Neural cell (in vitro differentiated cells): ENCODE measurements at regions not wholly inside any gene's neighbourhood (a gene's known extent, or its start where the extent isn't known, plus 50 kb on each side); places are given as distances from the start of the nearest gene placed in this dataset.

ENCODE experiments used
- H2AFZ ChIP-seq: fragments of 200-600, 300-800 bp; sonication (generic), shearing (Covaris generic); 2 replicates; pipeline ENCODE4 v1.6.0; 2014; ENCODE audit warnings: low read depth, mild to moderate bottlenecking, antibody characterized with exemption, low read length, moderate library complexity
- H3F3A ChIP-seq: fragments of 200-600 bp; shearing (Covaris generic); 2 replicates; pipeline ENCODE4 v1.6.1; 2016; ENCODE audit warnings: mild to moderate bottlenecking, moderate library complexity, mixed read lengths, antibody characterized with exemption, low read length; ENCODE audit not compliant: insufficient read depth, poor library complexity, severe bottlenecking
- H3K27ac ChIP-seq: fragments of 200-600, 300-800 bp; sonication (generic), shearing (Covaris generic); 2 replicates; pipeline ENCODE4 v1.5.1; 2014; ENCODE audit warnings: mild to moderate bottlenecking, low read length, moderate library complexity
- H3K27me3 ChIP-seq: fragments of 300-800, 200-600 bp; sonication (generic), shearing (Covaris generic); 2 replicates; pipeline ENCODE4 v1.6.0; 2014; ENCODE audit warnings: mild to moderate bottlenecking, low read depth, low read length, moderate library complexity; ENCODE audit not compliant: insufficient read depth
- H3K36me3 ChIP-seq: fragments of 300-800, 200-600 bp; sonication (generic), shearing (Covaris generic); 2 replicates; pipeline ENCODE4 v1.5.1; 2014; ENCODE audit warnings: mild to moderate bottlenecking, antibody characterized with exemption, low read length, moderate library complexity; ENCODE audit not compliant: insufficient read depth
- H3K4me2 ChIP-seq: fragments of 300-800, 200-600 bp; sonication (generic), shearing (Covaris generic); 2 replicates; pipeline ENCODE4 v1.6.0; 2014; ENCODE audit warnings: mild to moderate bottlenecking, low read length
- H3K4me3 ChIP-seq: fragments of 300-800, 200-600 bp; sonication (generic), shearing (Covaris generic); 2 replicates; pipeline ENCODE4 v1.5.1; 2014; ENCODE audit warnings: mild to moderate bottlenecking, low read length, moderate library complexity
- H3K79me2 ChIP-seq: fragments of 200-600 bp; shearing (Covaris generic); replicated peaks from 2 replicates; pipeline ENCODE4 v1.6.0; 2014; ENCODE audit warnings: mild to moderate bottlenecking, low read length, moderate library complexity; ENCODE audit not compliant: insufficient read depth
- H3K9ac ChIP-seq: fragments of 300-800, 200-600 bp; sonication (generic), shearing (Covaris generic); 2 replicates; pipeline ENCODE4 v1.6.1; 2016; ENCODE audit warnings: mild to moderate bottlenecking, low read length, mixed read lengths
- H3K9me2 ChIP-seq: fragments of 200-600 bp; shearing (Covaris generic); 2 replicates; pipeline ENCODE4 v1.6.1; 2016; ENCODE audit warnings: mild to moderate bottlenecking, low read length, mixed read lengths; ENCODE audit not compliant: insufficient read depth
- H3K9me3 ChIP-seq: fragments of 200-600, 300-800 bp; sonication (generic), shearing (Covaris generic); 2 replicates; pipeline ENCODE4 v1.6.1; 2016; ENCODE audit warnings: mild to moderate bottlenecking, mixed run types, low read length, moderate library complexity, mixed read lengths
- H4K20me1 ChIP-seq: fragments of 200-600 bp; shearing (Covaris generic); 2 replicates; pipeline ENCODE4 v1.6.1; 2016; ENCODE audit warnings: mild to moderate bottlenecking, mixed run types; ENCODE audit not compliant: insufficient read depth
- CTCF ChIP-seq: fragments of 450-650 bp; IDR thresholded peaks from 2 replicates; pipeline ENCODE4 v1.5.1; 2014; ENCODE audit warnings: antibody characterized with exemption, mild to moderate bottlenecking, moderate library complexity; ENCODE audit not compliant: poor library complexity, severe bottlenecking
- EP300 ChIP-seq: fragments of 450-650 bp; conservative IDR thresholded peaks from 2 replicates; pipeline ENCODE4 v1.6.1; 2014; ENCODE audit warnings: antibody characterized with exemption, mild to moderate bottlenecking, moderate library complexity; ENCODE audit not compliant: poor library complexity, severe bottlenecking
- EZH2 ChIP-seq: fragments of 200-600, 300-800 bp; shearing (Covaris generic), sonication (generic); IDR thresholded peaks from 2 replicates; pipeline ENCODE4 v1.6.1; 2014; ENCODE audit warnings: antibody characterized with exemption, low read length, borderline replicate concordance, mild to moderate bottlenecking; ENCODE audit not compliant: insufficient read depth, poor library complexity, severe bottlenecking
- MXI1 ChIP-seq: fragments of 450-650 bp; conservative IDR thresholded peaks from 2 replicates; pipeline ENCODE4 v1.6.1; 2014; ENCODE audit warnings: antibody characterized with exemption, mild to moderate bottlenecking; ENCODE audit not compliant: poor library complexity, severe bottlenecking
- POLR2AphosphoS5 ChIP-seq: IDR thresholded peaks from 2 replicates; pipeline ENCODE4 v1.6.1; 2012
- RAD21 ChIP-seq: fragments of 450-650 bp; conservative IDR thresholded peaks from 2 replicates; pipeline ENCODE4 v1.6.1; 2014; ENCODE audit warnings: antibody characterized with exemption, mild to moderate bottlenecking, moderate library complexity
- REST ChIP-seq: IDR thresholded peaks from 2 replicates; pipeline ENCODE4 v1.6.1; 2012; ENCODE audit warnings: borderline replicate concordance
- SMC3 ChIP-seq: fragments of 450-650 bp; conservative IDR thresholded peaks from 2 replicates; pipeline ENCODE4 v1.6.1; 2014; ENCODE audit warnings: antibody characterized with exemption, mild to moderate bottlenecking, moderate library complexity; ENCODE audit not compliant: poor library complexity
- TAF1 ChIP-seq: IDR thresholded peaks from 2 replicates; pipeline ENCODE4 v1.6.1; 2012; ENCODE audit warnings: low read depth

- Histone ChIP-seq H4K20me1 (no peaks in the 10 kb centered on the region), H3K27me3 (no peaks in the 10 kb centered on the region), H3K27ac (no peak overlapping the region), H3K4me3 (no peak overlapping the region), H3K36me3 (no peaks in the 10 kb centered on the region), H3K9ac (no peak overlapping the region), H3K9me3 (no peaks in the 10 kb centered on the region), H3K4me2 (no peak overlapping the region), H3K79me2 (no peaks in the 10 kb centered on the region), H2AFZ (no peak overlapping the region), H3K9me2 (no peaks in the 10 kb centered on the region), H3F3A (no peaks in the 10 kb centered on the region)
- TF ChIP-seq EZH2 (no peak), TAF1 (no peak), EP300 (no peak), REST (no peak), CTCF (no peak), MXI1 (no peak)
These were observed 256.1 kb upstream of the STS start for GRCh38 chrX:6891404-6891803.

- TF ChIP-seq TAF1 (no peak), SMC3 (no peak), MXI1 (no peak), EP300 (no peak), CTCF (no peak), EZH2 (no peak), POLR2AphosphoS5 (no peak), REST (no peak), RAD21 (no peak)
- Histone ChIP-seq H3F3A (no peaks in the 10 kb centered on the region), H3K36me3 (no peaks in the 10 kb centered on the region)
These were observed 256.8 kb upstream of the STS start for GRCh38 chrX:6890544-6891261.

More at GRCh38 chrX:6890544-6891261, 256.8 kb upstream of the STS start:
- H3K27ac ChIP-seq: no peak overlapping the region
- H2AFZ ChIP-seq: no peak overlapping the region
- no peak overlapping the region for H3K4me2 ChIP-seq
- H3K9me3 ChIP-seq: no peaks in the 10 kb centered on the region
- no peaks in the 10 kb centered on the region for H4K20me1 ChIP-seq
- H3K79me2 ChIP-seq: no peaks in the 10 kb centered on the region
- no peaks in the 10 kb centered on the region for H3K27me3 ChIP-seq
- no peaks in the 10 kb centered on the region for H3K9me2 ChIP-seq
- no peak overlapping the region for H3K9ac ChIP-seq
- H3K4me3 ChIP-seq: no peak overlapping the region
